ENCODE measurements at regions not wholly inside any gene's neighbourhood (a gene's known extent, or its start where the extent isn't known, plus 50 kb on each side); places are given as distances from the start of the nearest gene placed in this dataset.

DNA sequence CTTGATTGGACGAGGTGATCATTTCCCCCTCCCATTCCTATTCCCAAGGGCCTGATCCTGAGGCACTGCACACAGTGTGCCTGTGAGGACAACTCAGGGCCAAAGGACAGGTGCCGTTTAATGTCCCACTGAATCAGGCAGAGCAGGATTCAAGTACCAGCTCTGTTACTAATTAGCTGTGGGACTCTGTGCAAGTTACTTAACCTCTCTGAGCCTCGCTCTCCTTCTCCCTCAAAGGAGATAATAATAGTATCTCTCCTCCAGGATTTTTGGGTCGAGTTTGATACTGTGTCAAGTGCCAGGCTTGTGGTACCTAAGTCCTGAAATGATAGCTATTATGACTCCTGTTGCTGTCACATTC, 86.8 kb upstream of the NKD1 start:
- H3K27ac ChIP-seq (ENCODE audit: low read length in 2 of 2) = no peak overlapping the region
- H2AFZ ChIP-seq (ENCODE audit: insufficient read depth, low read depth, low read length, poor library complexity, severe bottlenecking) = no peak overlapping the region
- no peak overlapping the region for H3K27ac Mint-ChIP-seq
- DNase-seq (no peak), ATAC-seq (ENCODE audit: low read depth) (no peak)
- 92% methylated on average over 1 of the region's 4 CpGs for WGBS (ENCODE audit: insufficient coverage)
- no peaks in the 10 kb centered on the region for H3K79me2 ChIP-seq (ENCODE audit: control insufficient read depth, insufficient read depth, low read length)
- no peak for TF ChIP-seq EZH2 (IDR thresholded peaks at IDR 0.05; ENCODE audit: borderline replicate concordance, insufficient read depth, low read depth, low read length, poor library complexity, severe bottlenecking)
- TF ChIP-seq, protein P1, sequence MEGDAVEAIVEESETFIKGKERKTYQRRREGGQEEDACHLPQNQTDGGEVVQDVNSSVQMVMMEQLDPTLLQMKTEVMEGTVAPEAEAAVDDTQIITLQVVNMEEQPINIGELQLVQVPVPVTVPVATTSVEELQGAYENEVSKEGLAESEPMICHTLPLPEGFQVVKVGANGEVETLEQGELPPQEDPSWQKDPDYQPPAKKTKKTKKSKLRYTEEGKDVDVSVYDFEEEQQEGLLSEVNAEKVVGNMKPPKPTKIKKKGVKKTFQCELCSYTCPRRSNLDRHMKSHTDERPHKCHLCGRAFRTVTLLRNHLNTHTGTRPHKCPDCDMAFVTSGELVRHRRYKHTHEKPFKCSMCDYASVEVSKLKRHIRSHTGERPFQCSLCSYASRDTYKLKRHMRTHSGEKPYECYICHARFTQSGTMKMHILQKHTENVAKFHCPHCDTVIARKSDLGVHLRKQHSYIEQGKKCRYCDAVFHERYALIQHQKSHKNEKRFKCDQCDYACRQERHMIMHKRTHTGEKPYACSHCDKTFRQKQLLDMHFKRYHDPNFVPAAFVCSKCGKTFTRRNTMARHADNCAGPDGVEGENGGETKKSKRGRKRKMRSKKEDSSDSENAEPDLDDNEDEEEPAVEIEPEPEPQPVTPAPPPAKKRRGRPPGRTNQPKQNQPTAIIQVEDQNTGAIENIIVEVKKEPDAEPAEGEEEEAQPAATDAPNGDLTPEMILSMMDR (IDR thresholded peaks at IDR 0.05) = no peak
- H3K27me3 Mint-ChIP-seq = peaks cover 45% of the 10 kb centered on the region
- no peaks in the 10 kb centered on the region for H3K36me3 ChIP-seq (replicated peaks in 1 of 2; ENCODE audit: control extremely low read depth in 1 of 2, control insufficient read depth in 1 of 2, extremely low read depth in 1 of 2, insufficient read depth in 2 of 2, low read length in 1 of 2)
- H3K9me3 ChIP-seq (ENCODE audit: control extremely low read depth in 1 of 3, control insufficient read depth in 2 of 3, insufficient read depth in 1 of 3, low read length in 2 of 3) = no peaks in the 10 kb centered on the region
- H3K4me3 Mint-ChIP-seq = no peak overlapping the region
- H3K4me1 Mint-ChIP-seq = peaks cover 1% of the 10 kb centered on the region
- no peaks in the 10 kb centered on the region for H3K9me3 Mint-ChIP-seq (ENCODE audit: insufficient read depth)
- ChIA-PET CTCF (no interaction called here), POLR2A (no interaction called here)
- H3K4me3 ChIP-seq (ENCODE audit: control extremely low read depth in 1 of 5, extremely low read depth in 1 of 5, insufficient read depth in 1 of 5, low read depth in 2 of 5, low read length in 4 of 5) = no peak overlapping the region
- H4K20me1 ChIP-seq (ENCODE audit: control insufficient read depth, insufficient read depth, low read length, poor library complexity, severe bottlenecking) = no peaks in the 10 kb centered on the region
- H3K27me3 ChIP-seq (replicated peaks in 1 of 4; ENCODE audit: control extremely low read depth in 1 of 4, control insufficient read depth in 3 of 4, insufficient read depth in 4 of 4, low read length in 3 of 4) = peaks cover 0 to 9% (median 2%) of the 10 kb centered on the region in 4 experiments
- H3K4me1 ChIP-seq (ENCODE audit: control insufficient read depth in 2 of 2, insufficient read depth in 2 of 2, low read length in 2 of 2) = no peaks in the 10 kb centered on the region
- intact Hi-C loops (cut with micrococcal nuclease) = no loop called here
- H3K9ac ChIP-seq (ENCODE audit: low read length) = no peak overlapping the region
- H3K4me2 ChIP-seq (replicated peaks; ENCODE audit: low read depth, low read length, poor library complexity, severe bottlenecking) = no peak overlapping the region

DNA sequence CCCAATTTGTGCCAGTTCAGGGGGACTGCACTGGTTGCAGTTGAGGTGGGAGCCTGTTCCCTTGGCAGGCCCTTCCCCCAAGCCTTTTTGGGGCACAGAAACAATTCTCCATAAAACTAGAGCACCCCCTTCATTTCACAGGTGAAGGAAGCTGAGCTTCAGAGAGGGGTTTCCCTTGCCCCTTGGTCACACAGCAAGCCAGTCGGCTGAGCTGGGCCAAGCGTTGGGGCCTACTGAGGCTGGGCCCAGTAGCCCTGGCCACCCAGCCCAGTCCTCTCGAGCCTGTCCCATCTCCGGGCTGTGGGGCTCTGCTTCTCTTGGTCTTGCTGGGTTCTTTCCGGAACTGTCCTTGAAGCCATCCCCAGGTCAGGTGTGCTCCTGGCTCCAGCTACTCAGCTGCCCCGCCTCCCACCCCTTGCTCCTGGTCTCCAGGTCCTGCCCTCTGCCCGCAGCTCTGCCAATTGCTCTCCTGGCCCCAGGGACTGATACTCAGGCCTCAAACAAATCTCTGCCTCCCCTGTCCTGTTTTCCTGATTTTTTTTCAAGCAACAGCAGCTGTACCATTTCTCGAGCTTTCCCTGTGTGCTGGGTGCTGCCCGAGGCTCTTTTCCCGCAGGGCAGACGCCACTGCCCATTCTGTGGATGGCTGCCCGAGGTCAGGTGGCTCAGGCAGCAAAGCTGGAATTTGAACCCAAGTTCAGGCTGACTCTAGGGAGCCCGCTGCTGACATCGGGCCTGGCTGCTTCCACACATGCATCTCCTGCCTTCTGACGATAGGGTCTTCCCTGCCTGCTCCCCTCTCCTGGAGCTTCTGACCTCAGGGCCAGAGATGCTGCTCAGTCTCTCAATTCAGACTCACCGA, 87.4 kb upstream of the NKD1 start:
- Histone ChIP-seq H3K4me1 (ENCODE audit: control insufficient read depth in 2 of 2, insufficient read depth in 2 of 2, low read length in 2 of 2) (no peaks in the 10 kb centered on the region), H3K9me3 (ENCODE audit: control extremely low read depth in 1 of 3, control insufficient read depth in 2 of 3, insufficient read depth in 1 of 3, low read length in 2 of 3) (no peaks in the 10 kb centered on the region), H3K27me3 (replicated peaks in 1 of 4; ENCODE audit: control extremely low read depth in 1 of 4, control insufficient read depth in 3 of 4, insufficient read depth in 4 of 4, low read length in 3 of 4) (peaks cover 0 to 3% (median 0%) of the 10 kb centered on the region in 4 experiments), H3K9ac (ENCODE audit: low read length) (no peak overlapping the region), H3K36me3 (replicated peaks in 1 of 2; ENCODE audit: control extremely low read depth in 1 of 2, control insufficient read depth in 1 of 2, extremely low read depth in 1 of 2, insufficient read depth in 2 of 2, low read length in 1 of 2) (no peaks in the 10 kb centered on the region), H3K4me3 (ENCODE audit: control extremely low read depth in 1 of 5, extremely low read depth in 1 of 5, insufficient read depth in 1 of 5, low read depth in 2 of 5, low read length in 4 of 5) (no peak overlapping the region), H3K4me2 (replicated peaks; ENCODE audit: low read depth, low read length, poor library complexity, severe bottlenecking) (no peak overlapping the region), H2AFZ (ENCODE audit: insufficient read depth, low read depth, low read length, poor library complexity, severe bottlenecking) (no peak overlapping the region), H3K79me2 (ENCODE audit: control insufficient read depth, insufficient read depth, low read length) (no peaks in the 10 kb centered on the region), H4K20me1 (ENCODE audit: control insufficient read depth, insufficient read depth, low read length, poor library complexity, severe bottlenecking) (no peaks in the 10 kb centered on the region), H3K27ac (ENCODE audit: low read length in 2 of 2) (no peak overlapping the region)
- Mint-ChIP-seq H3K9me3 (ENCODE audit: insufficient read depth) (no peaks in the 10 kb centered on the region), H3K27ac (no peak overlapping the region), H3K4me1 (peaks cover 1% of the 10 kb centered on the region), H3K27me3 (peaks cover 40% of the 10 kb centered on the region), H3K4me3 (no peak overlapping the region)
- ChIA-PET POLR2A (no interaction called here), CTCF (no interaction called here)
- ATAC-seq (ENCODE audit: low read depth) (no peak), DNase-seq (no peak)
- no peak for TF ChIP-seq EZH2 (IDR thresholded peaks at IDR 0.05; ENCODE audit: borderline replicate concordance, insufficient read depth, low read depth, low read length, poor library complexity, severe bottlenecking)
- TF ChIP-seq, protein P1 (IDR thresholded peaks at IDR 0.05) = no peak
- 94% methylated on average over 16 of the region's 16 CpGs for WGBS (ENCODE audit: insufficient coverage)
- intact Hi-C loops (cut with micrococcal nuclease) = no loop called here
